Fibroblast of pulmonary artery (primary cell): ENCODE measurements at regions not wholly inside any gene's neighbourhood (a gene's known extent, or its start where the extent isn't known, plus 50 kb on each side); places are given as distances from the start of the nearest gene placed in this dataset.

Source experiments
- DNase-seq: peaks from one replicate; pipeline ENCODE4 v3.0.0-alpha.2; 2010; ENCODE audit warnings: low read depth
- H3K4me3 ChIP-seq: replicated peaks from 2 replicates; pipeline ENCODE4 v1.5.1; 2011; ENCODE audit warnings: low read depth, mild to moderate bottlenecking, control low read depth, low read length, moderate library complexity
- CTCF ChIP-seq: IDR thresholded peaks from 2 replicates; pipeline ENCODE4 v1.5.1; 2011; ENCODE audit warnings: mild to moderate bottlenecking, control low read depth, low read length, inconsistent platforms; ENCODE audit errors: missing control alignments

- no peak overlapping the region for H3K4me3 ChIP-seq
- no peak for TF ChIP-seq CTCF
- no peak for DNase-seq
These were observed 246.3 kb downstream of the OGFRL1 start for GRCh38 chr6:71534921-71535320.

- H3K4me3 ChIP-seq = no peak overlapping the region
- no peak for TF ChIP-seq CTCF
- DNase-seq = peak; percentile 30
These were observed 249.1 kb downstream of the OGFRL1 start for GRCh38 chr6:71537717-71538116.

- peak; percentile 83 for DNase-seq
- no peak overlapping the region for H3K4me3 ChIP-seq
- no peak for TF ChIP-seq CTCF
These were observed 255.4 kb downstream of the OGFRL1 start for GRCh38 chr6:71544028-71544427.

GRCh38 chr6:71544906-71545305 is 256.3 kb downstream of the OGFRL1 start:
- no peak for TF ChIP-seq CTCF
- DNase-seq = no peak
- no peak overlapping the region for H3K4me3 ChIP-seq

- TF ChIP-seq CTCF = no peak
- H3K4me3 ChIP-seq = no peak overlapping the region
- DNase-seq = no peak
These were observed 257.3 kb downstream of the OGFRL1 start for GRCh38 chr6:71545905-71546304.

GRCh38 chr6:71551798-71552197 is 263.2 kb downstream of the OGFRL1 start:
- H3K4me3 ChIP-seq = no peak overlapping the region
- no peak for TF ChIP-seq CTCF
- DNase-seq = no peak

- H3K4me3 ChIP-seq = no peak overlapping the region
- no peak for DNase-seq
- TF ChIP-seq CTCF = no peak
These were observed 267.5 kb downstream of the OGFRL1 start for GRCh38 chr6:71556141-71556540.
